Testis (tissue), 2 donors: ENCODE measurements at regions not wholly inside any gene's neighbourhood (a gene's known extent, or its start where the extent isn't known, plus 50 kb on each side); places are given as distances from the start of the nearest gene placed in this dataset.

Source experiments
- DNase-seq: peaks from one replicate; pipeline ENCODE4 v3.0.0-alpha.2; 2019
- H3K27ac ChIP-seq, 2 donors: fragments of 200-600 bp; sonication (generic); one replicate each; pipeline ENCODE4 v1.5.1; 2019
- H3K27me3 ChIP-seq: fragments of 200-600 bp; sonication (generic); one replicate; pipeline ENCODE4 v1.5.1; 2019
- H3K36me3 ChIP-seq: fragments of 200-600 bp; sonication (generic); one replicate; pipeline ENCODE4 v1.5.1; 2017; ENCODE audit warnings: low read depth; ENCODE audit errors: missing control alignments
- H3K4me1 ChIP-seq: fragments of 200-600 bp; sonication (generic); one replicate; pipeline ENCODE4 v1.5.1; 2019
- H3K4me3 ChIP-seq, 2 donors: fragments of 200-600 bp; sonication (generic); one replicate each; pipeline ENCODE4 v1.5.1; 2017 to 2019
- H3K9me3 ChIP-seq: fragments of 200-600 bp; sonication (generic); one replicate; pipeline ENCODE4 v1.5.1; 2017
- POLR2A ChIP-seq: fragments of 450-650 bp; IDR thresholded peaks from one replicate; pipeline ENCODE4 v1.6.1; 2017; ENCODE audit warnings: antibody characterized with exemption, mild to moderate bottlenecking, moderate library complexity
- WGBS, 2 donors: methylation state at CpG; one replicate each; pipeline ENCODE4 v1.1.5; 2018; 5-methylcytosine and 5-hydroxymethylcytosine counted together
- intact Hi-C: fragments of 100-400 bp; cut with DNase I; formaldehyde crosslinking; loops from one replicate; pipeline ENCODE4 v1.15.1; 2023; ENCODE audit warnings: low total_unique reads
- TF ChIP-seq, protein P1 (sequence below), 3 experiments: fragments of 450-650 bp in 2 of 3; fragments of 200-600 bp in 1 of 3; sonication (generic) in 1 of 3; IDR thresholded peaks; one replicate each; pipeline ENCODE4 v1.5.1; 2016 to 2019; ENCODE audit warnings: antibody characterized with exemption in 3 of 3, mild to moderate bottlenecking in 2 of 3, moderate library complexity in 1 of 3

DNA sequence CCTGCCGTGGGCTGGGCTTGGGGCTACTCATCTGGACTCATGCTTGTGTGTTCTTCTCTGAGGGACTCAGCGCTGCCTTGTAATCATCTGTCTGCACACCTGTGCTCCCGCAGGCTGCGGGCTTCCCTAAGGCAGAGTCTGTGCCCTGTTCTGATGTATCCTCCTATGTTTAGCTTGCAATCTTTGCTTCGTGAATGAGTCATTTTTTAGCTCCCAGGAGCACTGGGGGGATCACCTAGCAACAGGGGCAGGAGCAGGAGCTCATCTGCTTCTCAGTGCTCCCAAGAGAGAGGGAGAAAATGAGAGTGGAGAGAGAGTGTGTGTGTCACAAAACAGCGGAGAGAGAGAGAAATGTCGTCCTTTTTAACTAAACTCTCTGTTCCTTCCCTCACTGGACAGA lies 202.4 kb upstream of the ZNF618 start:
- DNase-seq: no peak
- intact Hi-C loops: no loop called here
- Histone ChIP-seq H3K27me3 (no peaks in the 10 kb centered on the region), H3K9me3 (no peaks in the 10 kb centered on the region), H3K36me3 (no peaks in the 10 kb centered on the region), H3K4me3 (no peak overlapping the region), H3K27ac (no peak overlapping the region), H3K4me1 (no peaks in the 10 kb centered on the region)
- 74 to 89% methylated on average over 7 of the region's 7 CpGs for WGBS, 2 donors
- TF ChIP-seq POLR2A: no peak
- TF ChIP-seq, protein P1, sequence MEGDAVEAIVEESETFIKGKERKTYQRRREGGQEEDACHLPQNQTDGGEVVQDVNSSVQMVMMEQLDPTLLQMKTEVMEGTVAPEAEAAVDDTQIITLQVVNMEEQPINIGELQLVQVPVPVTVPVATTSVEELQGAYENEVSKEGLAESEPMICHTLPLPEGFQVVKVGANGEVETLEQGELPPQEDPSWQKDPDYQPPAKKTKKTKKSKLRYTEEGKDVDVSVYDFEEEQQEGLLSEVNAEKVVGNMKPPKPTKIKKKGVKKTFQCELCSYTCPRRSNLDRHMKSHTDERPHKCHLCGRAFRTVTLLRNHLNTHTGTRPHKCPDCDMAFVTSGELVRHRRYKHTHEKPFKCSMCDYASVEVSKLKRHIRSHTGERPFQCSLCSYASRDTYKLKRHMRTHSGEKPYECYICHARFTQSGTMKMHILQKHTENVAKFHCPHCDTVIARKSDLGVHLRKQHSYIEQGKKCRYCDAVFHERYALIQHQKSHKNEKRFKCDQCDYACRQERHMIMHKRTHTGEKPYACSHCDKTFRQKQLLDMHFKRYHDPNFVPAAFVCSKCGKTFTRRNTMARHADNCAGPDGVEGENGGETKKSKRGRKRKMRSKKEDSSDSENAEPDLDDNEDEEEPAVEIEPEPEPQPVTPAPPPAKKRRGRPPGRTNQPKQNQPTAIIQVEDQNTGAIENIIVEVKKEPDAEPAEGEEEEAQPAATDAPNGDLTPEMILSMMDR (IDR thresholded peaks at IDR 0.05): no peak

DNA sequence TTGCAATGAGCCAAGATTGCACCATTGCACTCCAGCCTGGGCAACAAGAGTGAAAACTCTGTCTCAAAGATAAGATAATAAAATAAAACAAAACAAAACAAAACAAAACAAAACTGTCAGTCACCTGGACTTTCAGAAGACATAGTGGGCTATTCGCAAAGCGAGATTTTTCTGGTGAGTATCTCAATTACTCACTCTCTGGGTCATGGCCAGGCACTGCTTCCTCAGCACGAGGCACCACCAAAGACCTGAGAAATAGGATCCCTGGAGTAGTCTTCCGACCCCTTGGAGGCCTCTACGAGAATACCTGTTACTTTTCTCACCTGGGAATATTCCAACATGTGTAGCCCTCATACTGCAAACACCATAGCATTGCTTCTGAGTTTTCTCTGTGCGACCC lies 201.7 kb upstream of the ZNF618 start:
- WGBS, 2 donors: 84 to 90% methylated on average over 6 of the region's 6 CpGs
- no peaks in the 10 kb centered on the region for H3K36me3 ChIP-seq
- H3K9me3 ChIP-seq: no peaks in the 10 kb centered on the region
- TF ChIP-seq, protein P1 (IDR thresholded peaks at IDR 0.05): no peak
- no peak for TF ChIP-seq POLR2A
- no peaks in the 10 kb centered on the region for H3K27me3 ChIP-seq
- H3K4me1 ChIP-seq: no peaks in the 10 kb centered on the region
- DNase-seq: no peak
- no peak overlapping the region for H3K4me3 ChIP-seq
- no peak overlapping the region for H3K27ac ChIP-seq
- intact Hi-C loops: no loop called here

DNA sequence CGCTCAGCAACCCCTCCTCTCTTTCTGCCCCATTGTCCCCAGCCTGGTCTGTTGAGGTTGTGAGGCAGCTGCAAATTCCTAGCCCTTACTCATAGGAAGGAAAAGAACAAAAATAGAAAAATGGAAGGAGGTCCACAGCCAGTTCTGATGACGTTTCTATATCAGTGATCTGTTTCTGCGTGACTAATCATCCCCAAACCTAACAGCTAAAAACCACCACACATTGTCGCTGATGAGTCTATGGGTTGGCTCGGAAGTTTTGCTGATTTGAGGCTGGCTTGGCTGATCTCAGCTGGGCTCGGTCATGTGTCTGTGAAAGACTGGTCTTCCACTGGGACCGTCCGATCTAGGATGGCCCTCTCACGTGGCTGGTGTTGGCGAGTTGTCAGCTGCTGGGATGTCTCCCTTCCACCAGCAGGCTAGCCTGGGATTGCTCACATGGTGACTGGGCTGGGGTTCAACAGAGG lies 200.6 kb upstream of the ZNF618 start:
- intact Hi-C loops: no loop called here
- no peak for TF ChIP-seq POLR2A
- TF ChIP-seq, protein P1 (IDR thresholded peaks at IDR 0.05): no peak
- peak; percentile 39 for DNase-seq
- Histone ChIP-seq H3K27me3 (no peaks in the 10 kb centered on the region), H3K9me3 (no peaks in the 10 kb centered on the region), H3K27ac (no peak overlapping the region), H3K36me3 (no peaks in the 10 kb centered on the region), H3K4me1 (no peaks in the 10 kb centered on the region), H3K4me3 (no peak overlapping the region)
- WGBS, 2 donors: 56 to 87% methylated on average over 9 to 10 of the region's 10 CpGs

DNA sequence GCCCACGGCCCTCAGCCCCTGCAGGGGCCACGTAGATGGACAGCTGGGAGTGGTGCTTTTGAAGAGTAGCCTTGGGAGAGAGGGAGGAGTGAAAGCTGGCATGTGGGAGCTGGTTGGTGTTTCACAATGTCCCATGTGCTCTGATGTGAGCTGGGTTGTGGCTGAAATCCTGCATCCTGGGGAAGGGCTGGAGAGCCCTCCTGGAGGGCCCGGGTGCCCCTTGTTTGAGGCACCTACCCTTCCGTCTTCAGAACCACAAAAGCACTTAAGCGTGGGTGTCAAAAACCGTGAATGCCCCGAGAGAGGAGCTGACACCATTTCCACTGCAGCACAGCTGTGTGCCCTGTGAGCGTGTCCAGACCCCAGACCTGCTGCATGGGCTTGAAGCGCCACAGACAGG lies 199.1 kb upstream of the ZNF618 start:
- Histone ChIP-seq H3K4me3 (no peak overlapping the region), H3K36me3 (no peaks in the 10 kb centered on the region), H3K27me3 (no peaks in the 10 kb centered on the region), H3K27ac (no peak overlapping the region), H3K4me1 (no peaks in the 10 kb centered on the region), H3K9me3 (no peaks in the 10 kb centered on the region)
- TF ChIP-seq POLR2A: no peak
- TF ChIP-seq, protein P1 (IDR thresholded peaks at IDR 0.05): no peak
- intact Hi-C loops: no loop called here
- WGBS, 2 donors: 78 to 90% methylated on average over 9 of the region's 9 CpGs
- no peak for DNase-seq

DNA sequence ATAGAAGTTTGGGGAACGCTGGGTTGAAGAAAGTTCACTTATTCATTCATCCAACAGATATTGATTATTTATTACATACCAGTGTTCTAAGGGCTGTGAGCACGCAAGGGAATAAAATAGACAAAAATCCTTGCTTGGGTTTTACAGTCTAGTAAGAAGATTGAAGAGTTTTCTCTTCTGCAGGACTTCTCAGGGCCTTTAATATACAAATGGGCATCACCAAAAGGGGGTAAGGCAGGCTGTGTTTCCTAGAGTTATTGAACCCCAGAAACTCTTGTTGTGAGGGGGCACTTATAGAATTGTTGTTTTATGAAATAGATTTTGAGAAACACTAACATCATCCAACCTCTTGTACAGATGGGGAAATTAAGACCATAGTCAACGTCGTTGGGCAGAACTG lies 198.5 kb upstream of the ZNF618 start:
- no peak for DNase-seq
- Histone ChIP-seq H3K27me3 (no peaks in the 10 kb centered on the region), H3K36me3 (no peaks in the 10 kb centered on the region), H3K9me3 (no peaks in the 10 kb centered on the region), H3K4me1 (no peaks in the 10 kb centered on the region), H3K4me3 (no peak overlapping the region), H3K27ac (no peak overlapping the region)
- no peak for TF ChIP-seq POLR2A
- TF ChIP-seq, protein P1 (IDR thresholded peaks at IDR 0.05): no peak
- intact Hi-C loops: no loop called here
- 87 to 89% methylated on average over 4 of the region's 4 CpGs for WGBS, 2 donors
